SH-SY5Y (cell line): ENCODE measurements at regions not wholly inside any gene's neighbourhood (a gene's known extent, or its start where the extent isn't known, plus 50 kb on each side); places are given as distances from the start of the nearest gene placed in this dataset.

Source experiments
- GATA2 ChIP-seq: IDR thresholded peaks from 2 replicates; pipeline ENCODE4 v1.6.1; 2011; ENCODE audit warnings: mild to moderate bottlenecking, low read depth, low read length
- GATA3 ChIP-seq: IDR thresholded peaks from 2 replicates; pipeline ENCODE4 v1.6.1; 2011; ENCODE audit warnings: low read depth, mild to moderate bottlenecking, low read length, moderate library complexity

GRCh38 chr6:33882154-33882553, 78.4 kb upstream of the MLN start:
- TF ChIP-seq GATA2 (no peak), GATA3 (no peak)

- TF ChIP-seq GATA2 (no peak), GATA3 (no peak)
Observed at GRCh38 chr6:33880766-33881165, 77.0 kb upstream of the MLN start.

GRCh38 chr6:33880104-33880678, 76.4 kb upstream of the MLN start:
- no peak for TF ChIP-seq GATA2

GRCh38 chr6:33878562-33878961, 74.8 kb upstream of the MLN start:
- no peak for TF ChIP-seq GATA3
- TF ChIP-seq GATA2, result no peak

- TF ChIP-seq GATA2, result no peak
- TF ChIP-seq GATA3, result no peak
Observed at GRCh38 chr6:33877982-33878535, 74.3 kb upstream of the MLN start.

- TF ChIP-seq GATA2 (no peak), GATA3 (no peak)
Observed at GRCh38 chr6:33875696-33876095, 71.9 kb upstream of the MLN start.

- TF ChIP-seq GATA3 (no peak), GATA2 (no peak)
Observed at GRCh38 chr6:33875141-33875581, 71.4 kb upstream of the MLN start.

GRCh38 chr6:33874136-33874760, 70.4 kb upstream of the MLN start:
- TF ChIP-seq GATA3 (no peak), GATA2 (no peak)

- TF ChIP-seq GATA2 (no peak), GATA3 (no peak)
Observed at GRCh38 chr6:33872761-33873160, 69.0 kb upstream of the MLN start.

GRCh38 chr6:33869826-33870423, 66.1 kb upstream of the MLN start:
- no peak for TF ChIP-seq GATA2
- no peak for TF ChIP-seq GATA3

GRCh38 chr6:33869121-33869520, 65.3 kb upstream of the MLN start:
- TF ChIP-seq GATA3 (no peak), GATA2 (no peak)

GRCh38 chr6:33868141-33868540, 64.3 kb upstream of the MLN start:
- TF ChIP-seq GATA3 (no peak), GATA2 (no peak)

- no peak for TF ChIP-seq GATA2
- no peak for TF ChIP-seq GATA3
Observed at GRCh38 chr6:33865478-33866077, 61.8 kb upstream of the MLN start.

- TF ChIP-seq GATA3, result no peak
- TF ChIP-seq GATA2, result no peak
Observed at GRCh38 chr6:33863723-33864440, 60.1 kb upstream of the MLN start.

GRCh38 chr6:33863084-33863483, 59.3 kb upstream of the MLN start:
- TF ChIP-seq GATA3 (no peak), GATA2 (no peak)
